ENCODE measurements at regions not wholly inside any gene's neighbourhood (a gene's known extent, or its start where the extent isn't known, plus 50 kb on each side); places are given as distances from the start of the nearest gene placed in this dataset.

GRCh38 chr7:3243256-3243655 is 57.8 kb upstream of the SDK1 start:
- TF ChIP-seq, protein P1, sequence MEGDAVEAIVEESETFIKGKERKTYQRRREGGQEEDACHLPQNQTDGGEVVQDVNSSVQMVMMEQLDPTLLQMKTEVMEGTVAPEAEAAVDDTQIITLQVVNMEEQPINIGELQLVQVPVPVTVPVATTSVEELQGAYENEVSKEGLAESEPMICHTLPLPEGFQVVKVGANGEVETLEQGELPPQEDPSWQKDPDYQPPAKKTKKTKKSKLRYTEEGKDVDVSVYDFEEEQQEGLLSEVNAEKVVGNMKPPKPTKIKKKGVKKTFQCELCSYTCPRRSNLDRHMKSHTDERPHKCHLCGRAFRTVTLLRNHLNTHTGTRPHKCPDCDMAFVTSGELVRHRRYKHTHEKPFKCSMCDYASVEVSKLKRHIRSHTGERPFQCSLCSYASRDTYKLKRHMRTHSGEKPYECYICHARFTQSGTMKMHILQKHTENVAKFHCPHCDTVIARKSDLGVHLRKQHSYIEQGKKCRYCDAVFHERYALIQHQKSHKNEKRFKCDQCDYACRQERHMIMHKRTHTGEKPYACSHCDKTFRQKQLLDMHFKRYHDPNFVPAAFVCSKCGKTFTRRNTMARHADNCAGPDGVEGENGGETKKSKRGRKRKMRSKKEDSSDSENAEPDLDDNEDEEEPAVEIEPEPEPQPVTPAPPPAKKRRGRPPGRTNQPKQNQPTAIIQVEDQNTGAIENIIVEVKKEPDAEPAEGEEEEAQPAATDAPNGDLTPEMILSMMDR (conservative IDR thresholded peaks at IDR 0.05; ENCODE audit: control insufficient read depth, insufficient read depth, low read depth, low read length): no peak
- no peak overlapping the region for H3K4me3 ChIP-seq (ENCODE audit: control insufficient read depth, low read depth, low read length)
- peak; percentile 17 for DNase-seq (ENCODE audit: low read depth)

- TF ChIP-seq, protein P1 (conservative IDR thresholded peaks at IDR 0.05; ENCODE audit: control insufficient read depth, insufficient read depth, low read depth, low read length): no peak
- no peak overlapping the region for H3K4me3 ChIP-seq (ENCODE audit: control insufficient read depth, low read depth, low read length)
- no peak for DNase-seq (ENCODE audit: low read depth)
Observed at GRCh38 chr7:3243680-3244079, 57.4 kb upstream of the SDK1 start.

DNA sequence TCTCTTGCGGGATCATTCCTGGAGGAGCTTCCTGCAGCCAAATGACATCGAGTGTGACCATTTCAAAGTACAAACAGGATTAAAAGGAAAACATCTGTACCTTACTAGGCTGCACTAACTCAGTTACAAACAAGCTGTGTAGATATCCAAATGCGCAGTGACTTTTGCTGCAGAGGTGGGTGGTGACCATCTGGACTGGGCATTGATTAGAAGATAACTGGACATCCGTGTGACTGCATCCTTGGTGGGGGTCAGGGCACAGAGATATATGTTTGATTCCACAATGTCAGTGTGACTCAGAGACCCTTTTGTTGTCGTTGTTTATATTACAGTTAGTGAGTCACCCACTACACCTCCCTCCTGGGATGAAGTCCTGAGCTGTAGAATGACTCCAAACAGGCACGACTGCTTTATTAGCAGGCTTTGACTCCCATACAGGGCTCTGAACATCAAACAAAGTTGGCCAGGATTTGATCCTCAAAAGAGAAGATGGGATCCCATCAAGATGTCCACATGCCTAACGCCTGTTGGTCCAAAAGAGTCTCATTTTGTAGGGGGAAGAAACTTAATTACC is 56.7 kb upstream of the SDK1 start:
- DNase-seq (ENCODE audit: low read depth): peak; percentile 86
- H3K4me3 ChIP-seq (ENCODE audit: control insufficient read depth, low read depth, low read length): no peak overlapping the region
- TF ChIP-seq, protein P1 (conservative IDR thresholded peaks at IDR 0.05; ENCODE audit: control insufficient read depth, insufficient read depth, low read depth, low read length): no peak

GRCh38 chr7:3245077-3245476 is 56.0 kb upstream of the SDK1 start:
- peak; percentile 5 for DNase-seq (ENCODE audit: low read depth)
- TF ChIP-seq, protein P1 (conservative IDR thresholded peaks at IDR 0.05; ENCODE audit: control insufficient read depth, insufficient read depth, low read depth, low read length): no peak
- no peak overlapping the region for H3K4me3 ChIP-seq (ENCODE audit: control insufficient read depth, low read depth, low read length)

DNA sequence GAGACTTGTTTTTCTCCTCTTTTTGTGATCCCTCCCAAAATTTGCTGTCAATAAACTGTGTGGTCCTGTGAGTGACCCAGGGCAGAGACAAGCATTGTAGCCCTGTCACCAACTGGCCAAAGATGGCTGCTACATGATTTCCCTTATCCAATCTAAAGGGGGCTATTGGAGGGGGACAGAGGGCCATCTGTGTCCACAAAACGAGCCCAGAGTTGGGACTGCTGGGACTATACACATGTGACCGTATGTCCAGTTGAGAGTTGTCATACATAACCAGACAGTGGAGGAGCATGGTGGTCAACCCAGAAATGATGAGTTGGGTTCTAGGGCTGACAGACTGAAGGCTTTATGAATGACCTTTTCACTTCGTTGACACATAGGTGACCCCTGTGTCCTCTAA is 55.3 kb upstream of the SDK1 start:
- TF ChIP-seq, protein P1 (conservative IDR thresholded peaks at IDR 0.05; ENCODE audit: control insufficient read depth, insufficient read depth, low read depth, low read length): no peak
- no peak for DNase-seq (ENCODE audit: low read depth)
- no peak overlapping the region for H3K4me3 ChIP-seq (ENCODE audit: control insufficient read depth, low read depth, low read length)

- TF ChIP-seq, protein P1 (conservative IDR thresholded peaks at IDR 0.05; ENCODE audit: control insufficient read depth, insufficient read depth, low read depth, low read length): no peak
- no peak for DNase-seq (ENCODE audit: low read depth)
- H3K4me3 ChIP-seq (ENCODE audit: control insufficient read depth, low read depth, low read length): no peak overlapping the region
Observed at GRCh38 chr7:3246127-3246526, 54.9 kb upstream of the SDK1 start.

GRCh38 chr7:3246651-3247050 is 54.4 kb upstream of the SDK1 start:
- TF ChIP-seq, protein P1 (conservative IDR thresholded peaks at IDR 0.05; ENCODE audit: control insufficient read depth, insufficient read depth, low read depth, low read length): no peak
- no peak overlapping the region for H3K4me3 ChIP-seq (ENCODE audit: control insufficient read depth, low read depth, low read length)
- DNase-seq (ENCODE audit: low read depth): no peak
